HEK293 (cell line): ENCODE measurements at regions not wholly inside any gene's neighbourhood (a gene's known extent, or its start where the extent isn't known, plus 50 kb on each side); places are given as distances from the start of the nearest gene placed in this dataset.

Experiments
- GLIS2 ChIP-seq: fragments of 450-650 bp; formaldehyde crosslinking; IDR thresholded peaks from 2 replicates; pipeline ENCODE4 v1.5.1; 2016; ENCODE audit warnings: missing biosample characterization, missing genetic modification characterization
- TCF7L2 ChIP-seq: IDR thresholded peaks from 2 replicates; pipeline ENCODE4 v1.6.1; 2011; ENCODE audit warnings: low read depth, mild to moderate bottlenecking, inconsistent platforms, low read length, moderate library complexity, borderline replicate concordance
- TRIM28 ChIP-seq: IDR thresholded peaks from 2 replicates; pipeline ENCODE4 v1.6.1; 2011; ENCODE audit warnings: low read length, control low read depth, borderline replicate concordance
- YY1 ChIP-seq: fragments of 450-650 bp; formaldehyde crosslinking; IDR thresholded peaks from 2 replicates; pipeline ENCODE4 v1.5.1; 2018; ENCODE audit warnings: missing biosample characterization, missing genetic modification characterization
- ZNF138 ChIP-seq: fragments of 450-650 bp; formaldehyde crosslinking; IDR thresholded peaks from 2 replicates; pipeline ENCODE4 v1.5.1; 2016; ENCODE audit warnings: missing biosample characterization, missing genetic modification characterization, borderline replicate concordance
- ZNF335 ChIP-seq: fragments of 450-650 bp; formaldehyde crosslinking; conservative IDR thresholded peaks from 2 replicates; pipeline ENCODE4 v1.5.1; 2016; ENCODE audit warnings: missing biosample characterization, missing genetic modification characterization
- ZNF514 ChIP-seq: fragments of 450-650 bp; formaldehyde crosslinking; IDR thresholded peaks from 2 replicates; pipeline ENCODE4 v1.5.1; 2016; ENCODE audit warnings: missing biosample characterization, missing genetic modification characterization
- ZNF610 ChIP-seq: fragments of 450-650 bp; formaldehyde crosslinking; IDR thresholded peaks from 2 replicates; pipeline ENCODE4 v1.5.1; 2016; ENCODE audit warnings: missing biosample characterization, missing genetic modification characterization, borderline replicate concordance
- TF ChIP-seq, protein P1 (sequence below): fragments of 450-650 bp; formaldehyde crosslinking; IDR thresholded peaks from 2 replicates; pipeline ENCODE4 v1.5.1; 2016; ENCODE audit warnings: missing biosample characterization, missing genetic modification characterization
- TF ChIP-seq, protein P2 (sequence below): fragments of 450-650 bp; formaldehyde crosslinking; IDR thresholded peaks from 2 replicates; pipeline ENCODE4 v1.5.1; 2016; ENCODE audit warnings: missing biosample characterization, missing genetic modification characterization
- TF ChIP-seq, protein P3 (sequence below): fragments of 450-650 bp; formaldehyde crosslinking; IDR thresholded peaks from 2 replicates; pipeline ENCODE4 v1.5.1; 2017; ENCODE audit warnings: missing biosample characterization, mild to moderate bottlenecking, missing genetic modification characterization, moderate library complexity
- TF ChIP-seq, protein P4 (sequence below): fragments of 450-650 bp; formaldehyde crosslinking; IDR thresholded peaks from 2 replicates; pipeline ENCODE4 v1.5.1; 2017; ENCODE audit warnings: missing biosample characterization, missing genetic modification characterization

DNA sequence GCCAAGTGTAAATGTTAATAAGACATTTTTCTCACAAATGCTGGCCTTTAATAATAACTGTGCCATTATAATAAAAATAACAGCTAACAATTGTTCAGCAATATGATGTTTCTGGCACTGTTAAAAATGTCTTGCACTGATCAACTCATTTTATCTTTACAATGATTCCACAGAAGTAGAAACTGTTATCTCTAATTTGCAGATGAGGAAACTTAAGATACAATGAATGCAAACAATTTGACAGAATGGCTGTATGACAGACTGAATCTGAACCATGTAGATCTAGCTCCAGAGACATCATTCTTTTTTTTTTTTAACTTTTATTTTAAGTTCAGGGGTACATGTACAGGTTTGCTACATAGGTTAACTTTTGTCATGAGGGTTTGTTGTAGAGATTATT is 755.0 kb downstream of the TBL1XR1 start:
- TF ChIP-seq, protein P1, sequence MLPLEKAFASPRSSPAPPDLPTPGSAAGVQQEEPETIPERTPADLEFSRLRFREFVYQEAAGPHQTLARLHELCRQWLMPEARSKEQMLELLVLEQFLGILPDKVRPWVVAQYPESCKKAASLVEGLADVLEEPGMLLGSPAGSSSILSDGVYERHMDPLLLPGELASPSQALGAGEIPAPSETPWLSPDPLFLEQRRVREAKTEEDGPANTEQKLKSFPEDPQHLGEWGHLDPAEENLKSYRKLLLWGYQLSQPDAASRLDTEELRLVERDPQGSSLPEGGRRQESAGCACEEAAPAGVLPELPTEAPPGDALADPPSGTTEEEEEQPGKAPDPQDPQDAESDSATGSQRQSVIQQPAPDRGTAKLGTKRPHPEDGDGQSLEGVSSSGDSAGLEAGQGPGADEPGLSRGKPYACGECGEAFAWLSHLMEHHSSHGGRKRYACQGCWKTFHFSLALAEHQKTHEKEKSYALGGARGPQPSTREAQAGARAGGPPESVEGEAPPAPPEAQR (tag by site-specific recombination): no peak
- TF ChIP-seq GLIS2 (tag by site-specific recombination) (no peak), TCF7L2 (no peak), ZNF335 (tag by site-specific recombination) (no peak), ZNF514 (tag by site-specific recombination) (no peak), YY1 (tag by site-specific recombination) (no peak), ZNF610 (no peak), TRIM28 (no peak), ZNF138 (tag by site-specific recombination) (no peak)
- TF ChIP-seq, protein P2, sequence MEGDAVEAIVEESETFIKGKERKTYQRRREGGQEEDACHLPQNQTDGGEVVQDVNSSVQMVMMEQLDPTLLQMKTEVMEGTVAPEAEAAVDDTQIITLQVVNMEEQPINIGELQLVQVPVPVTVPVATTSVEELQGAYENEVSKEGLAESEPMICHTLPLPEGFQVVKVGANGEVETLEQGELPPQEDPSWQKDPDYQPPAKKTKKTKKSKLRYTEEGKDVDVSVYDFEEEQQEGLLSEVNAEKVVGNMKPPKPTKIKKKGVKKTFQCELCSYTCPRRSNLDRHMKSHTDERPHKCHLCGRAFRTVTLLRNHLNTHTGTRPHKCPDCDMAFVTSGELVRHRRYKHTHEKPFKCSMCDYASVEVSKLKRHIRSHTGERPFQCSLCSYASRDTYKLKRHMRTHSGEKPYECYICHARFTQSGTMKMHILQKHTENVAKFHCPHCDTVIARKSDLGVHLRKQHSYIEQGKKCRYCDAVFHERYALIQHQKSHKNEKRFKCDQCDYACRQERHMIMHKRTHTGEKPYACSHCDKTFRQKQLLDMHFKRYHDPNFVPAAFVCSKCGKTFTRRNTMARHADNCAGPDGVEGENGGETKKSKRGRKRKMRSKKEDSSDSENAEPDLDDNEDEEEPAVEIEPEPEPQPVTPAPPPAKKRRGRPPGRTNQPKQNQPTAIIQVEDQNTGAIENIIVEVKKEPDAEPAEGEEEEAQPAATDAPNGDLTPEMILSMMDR (tag by site-specific recombination): no peak
- TF ChIP-seq, protein P3, sequence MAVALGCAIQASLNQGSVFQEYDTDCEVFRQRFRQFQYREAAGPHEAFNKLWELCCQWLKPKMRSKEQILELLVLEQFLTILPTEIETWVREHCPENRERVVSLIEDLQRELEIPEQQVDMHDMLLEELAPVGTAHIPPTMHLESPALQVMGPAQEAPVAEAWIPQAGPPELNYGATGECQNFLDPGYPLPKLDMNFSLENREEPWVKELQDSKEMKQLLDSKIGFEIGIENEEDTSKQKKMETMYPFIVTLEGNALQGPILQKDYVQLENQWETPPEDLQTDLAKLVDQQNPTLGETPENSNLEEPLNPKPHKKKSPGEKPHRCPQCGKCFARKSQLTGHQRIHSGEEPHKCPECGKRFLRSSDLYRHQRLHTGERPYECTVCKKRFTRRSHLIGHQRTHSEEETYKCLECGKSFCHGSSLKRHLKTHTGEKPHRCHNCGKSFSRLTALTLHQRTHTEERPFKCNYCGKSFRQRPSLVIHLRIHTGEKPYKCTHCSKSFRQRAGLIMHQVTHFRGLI (tag by site-specific recombination): no peak
- TF ChIP-seq, protein P4, sequence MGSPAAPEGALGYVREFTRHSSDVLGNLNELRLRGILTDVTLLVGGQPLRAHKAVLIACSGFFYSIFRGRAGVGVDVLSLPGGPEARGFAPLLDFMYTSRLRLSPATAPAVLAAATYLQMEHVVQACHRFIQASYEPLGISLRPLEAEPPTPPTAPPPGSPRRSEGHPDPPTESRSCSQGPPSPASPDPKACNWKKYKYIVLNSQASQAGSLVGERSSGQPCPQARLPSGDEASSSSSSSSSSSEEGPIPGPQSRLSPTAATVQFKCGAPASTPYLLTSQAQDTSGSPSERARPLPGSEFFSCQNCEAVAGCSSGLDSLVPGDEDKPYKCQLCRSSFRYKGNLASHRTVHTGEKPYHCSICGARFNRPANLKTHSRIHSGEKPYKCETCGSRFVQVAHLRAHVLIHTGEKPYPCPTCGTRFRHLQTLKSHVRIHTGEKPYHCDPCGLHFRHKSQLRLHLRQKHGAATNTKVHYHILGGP: no peak
